NB4 (cell line): ENCODE measurements at regions not wholly inside any gene's neighbourhood (a gene's known extent, or its start where the extent isn't known, plus 50 kb on each side); places are given as distances from the start of the nearest gene placed in this dataset.

ENCODE experiments used
- DNase-seq: peaks from one replicate; pipeline ENCODE4 v3.0.0; 2010; ENCODE audit warnings: low read depth
- H3K4me3 ChIP-seq: one replicate; pipeline ENCODE4 v1.5.1; 2011; ENCODE audit warnings: mild to moderate bottlenecking, low read depth, low read length, moderate library complexity
- MYC ChIP-seq: IDR thresholded peaks from 2 replicates; pipeline ENCODE4 v1.6.1; 2011; ENCODE audit warnings: low read depth, low read length
- POLR2A ChIP-seq: IDR thresholded peaks from 2 replicates; pipeline ENCODE4 v1.6.1; 2011; ENCODE audit warnings: mild to moderate bottlenecking; ENCODE audit not compliant: insufficient read length; ENCODE audit errors: extremely low read depth
- TF ChIP-seq, protein P1 (sequence below): IDR thresholded peaks from 2 replicates; pipeline ENCODE4 v1.6.1; 2011; ENCODE audit warnings: low read depth, low read length
- TF ChIP-seq, protein P2 (sequence below): IDR thresholded peaks from one replicate; pipeline ENCODE4 v1.5.1; 2012; ENCODE audit warnings: low read depth, low read length

DNA sequence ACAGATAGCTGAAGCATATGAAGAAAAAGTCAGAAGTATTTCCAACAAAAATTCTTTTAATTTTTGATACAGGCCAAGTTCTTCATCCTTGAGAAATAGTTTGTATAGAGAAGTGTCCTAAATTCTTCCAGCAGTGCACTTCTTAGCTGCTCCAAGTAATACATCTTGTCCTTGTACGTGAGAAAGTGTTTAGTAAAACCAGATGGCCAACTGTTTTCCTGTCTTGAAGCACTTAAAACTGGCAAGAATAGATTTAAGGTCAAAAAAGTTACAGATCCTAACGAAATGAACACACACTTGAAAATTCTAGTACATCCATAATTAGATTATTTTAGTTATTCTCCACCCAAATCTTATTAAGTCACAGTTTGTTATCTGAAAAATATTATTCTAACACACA, 52.2 kb upstream of the HSF2 start:
- DNase-seq, result no peak

DNA sequence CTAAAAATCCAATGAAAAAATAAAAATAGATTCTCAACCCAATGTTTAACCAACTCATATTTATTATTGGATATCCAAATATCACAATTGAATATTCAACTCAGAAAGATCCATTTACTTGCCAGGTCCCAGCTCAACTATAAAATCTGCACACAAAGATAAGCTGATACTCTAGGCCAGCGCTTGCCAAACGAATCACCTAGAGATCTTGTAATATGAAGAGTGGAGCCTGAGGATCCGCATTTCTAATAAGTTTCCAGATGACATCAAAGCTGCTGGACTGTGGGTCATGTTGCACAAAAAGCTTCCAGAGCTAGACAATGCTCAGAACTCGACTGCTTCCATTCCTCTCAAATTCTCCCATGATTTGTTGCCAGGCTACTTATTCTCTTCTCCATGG, 51.7 kb upstream of the HSF2 start:
- no peak for DNase-seq
- TF ChIP-seq, protein P1, sequence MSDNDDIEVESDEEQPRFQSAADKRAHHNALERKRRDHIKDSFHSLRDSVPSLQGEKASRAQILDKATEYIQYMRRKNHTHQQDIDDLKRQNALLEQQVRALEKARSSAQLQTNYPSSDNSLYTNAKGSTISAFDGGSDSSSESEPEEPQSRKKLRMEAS, result no peak
- TF ChIP-seq, protein P2, sequence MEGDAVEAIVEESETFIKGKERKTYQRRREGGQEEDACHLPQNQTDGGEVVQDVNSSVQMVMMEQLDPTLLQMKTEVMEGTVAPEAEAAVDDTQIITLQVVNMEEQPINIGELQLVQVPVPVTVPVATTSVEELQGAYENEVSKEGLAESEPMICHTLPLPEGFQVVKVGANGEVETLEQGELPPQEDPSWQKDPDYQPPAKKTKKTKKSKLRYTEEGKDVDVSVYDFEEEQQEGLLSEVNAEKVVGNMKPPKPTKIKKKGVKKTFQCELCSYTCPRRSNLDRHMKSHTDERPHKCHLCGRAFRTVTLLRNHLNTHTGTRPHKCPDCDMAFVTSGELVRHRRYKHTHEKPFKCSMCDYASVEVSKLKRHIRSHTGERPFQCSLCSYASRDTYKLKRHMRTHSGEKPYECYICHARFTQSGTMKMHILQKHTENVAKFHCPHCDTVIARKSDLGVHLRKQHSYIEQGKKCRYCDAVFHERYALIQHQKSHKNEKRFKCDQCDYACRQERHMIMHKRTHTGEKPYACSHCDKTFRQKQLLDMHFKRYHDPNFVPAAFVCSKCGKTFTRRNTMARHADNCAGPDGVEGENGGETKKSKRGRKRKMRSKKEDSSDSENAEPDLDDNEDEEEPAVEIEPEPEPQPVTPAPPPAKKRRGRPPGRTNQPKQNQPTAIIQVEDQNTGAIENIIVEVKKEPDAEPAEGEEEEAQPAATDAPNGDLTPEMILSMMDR, result no peak
- no peak for TF ChIP-seq POLR2A
- TF ChIP-seq MYC, result no peak
- H3K4me3 ChIP-seq, result no peak overlapping the region

More for the DNA sequence above, 52.2 kb upstream of the HSF2 start:
- H3K4me3 ChIP-seq, result no peak overlapping the region
- TF ChIP-seq, protein P1, result no peak
- TF ChIP-seq MYC (no peak), POLR2A (no peak)
- TF ChIP-seq, protein P2, result no peak
